ENCODE measurements at regions not wholly inside any gene's neighbourhood (a gene's known extent, or its start where the extent isn't known, plus 50 kb on each side); places are given as distances from the start of the nearest gene placed in this dataset.
"Not testable (repeated sequence)": the region's sequence is repeated elsewhere in the genome, so short reads cannot be mapped to it uniquely, and the experiment has no call there.

- Mint-ChIP-seq H3K27ac (no peak overlapping the region), H3K4me1 (peaks cover 30% of the 10 kb centered on the region), H3K27me3 (ENCODE audit: low read depth, poor library complexity) (peaks cover 14% of the 10 kb centered on the region), H3K9me3 (peaks cover 11% of the 10 kb centered on the region), H3K36me3 (ENCODE audit: low read depth) (peaks cover 5% of the 10 kb centered on the region), H3K4me3 (no peak overlapping the region)
- DNase-seq: no peak
- TF ChIP-seq, protein P1, sequence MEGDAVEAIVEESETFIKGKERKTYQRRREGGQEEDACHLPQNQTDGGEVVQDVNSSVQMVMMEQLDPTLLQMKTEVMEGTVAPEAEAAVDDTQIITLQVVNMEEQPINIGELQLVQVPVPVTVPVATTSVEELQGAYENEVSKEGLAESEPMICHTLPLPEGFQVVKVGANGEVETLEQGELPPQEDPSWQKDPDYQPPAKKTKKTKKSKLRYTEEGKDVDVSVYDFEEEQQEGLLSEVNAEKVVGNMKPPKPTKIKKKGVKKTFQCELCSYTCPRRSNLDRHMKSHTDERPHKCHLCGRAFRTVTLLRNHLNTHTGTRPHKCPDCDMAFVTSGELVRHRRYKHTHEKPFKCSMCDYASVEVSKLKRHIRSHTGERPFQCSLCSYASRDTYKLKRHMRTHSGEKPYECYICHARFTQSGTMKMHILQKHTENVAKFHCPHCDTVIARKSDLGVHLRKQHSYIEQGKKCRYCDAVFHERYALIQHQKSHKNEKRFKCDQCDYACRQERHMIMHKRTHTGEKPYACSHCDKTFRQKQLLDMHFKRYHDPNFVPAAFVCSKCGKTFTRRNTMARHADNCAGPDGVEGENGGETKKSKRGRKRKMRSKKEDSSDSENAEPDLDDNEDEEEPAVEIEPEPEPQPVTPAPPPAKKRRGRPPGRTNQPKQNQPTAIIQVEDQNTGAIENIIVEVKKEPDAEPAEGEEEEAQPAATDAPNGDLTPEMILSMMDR (IDR thresholded peaks at IDR 0.05): no peak
Observed at GRCh38 chr6:3529721-3530120, 72.9 kb upstream of the SLC22A23 start.

- peaks cover 11% of the 10 kb centered on the region for H3K9me3 Mint-ChIP-seq
- H3K27me3 Mint-ChIP-seq (ENCODE audit: low read depth, poor library complexity): peaks cover 18% of the 10 kb centered on the region
- H3K36me3 Mint-ChIP-seq (ENCODE audit: low read depth): peaks cover 5% of the 10 kb centered on the region
- no peak overlapping the region for H3K27ac Mint-ChIP-seq
- no peak overlapping the region for H3K4me3 Mint-ChIP-seq
- DNase-seq: no peak
- H3K4me1 Mint-ChIP-seq: peaks cover 32% of the 10 kb centered on the region
- TF ChIP-seq, protein P1 (IDR thresholded peaks at IDR 0.05): no peak
Observed at GRCh38 chr6:3529232-3529631, 72.4 kb upstream of the SLC22A23 start.

- not testable (repeated sequence) for H3K4me3 Mint-ChIP-seq; DNase-seq; H3K36me3 Mint-ChIP-seq (ENCODE audit: low read depth); H3K27ac Mint-ChIP-seq; H3K9me3 Mint-ChIP-seq
- H3K27me3 Mint-ChIP-seq (ENCODE audit: low read depth, poor library complexity): peaks cover 14% of the 10 kb centered on the region
- peaks cover 43% of the 10 kb centered on the region for H3K4me1 Mint-ChIP-seq
Observed at GRCh38 chr6:3528081-3528671, 71.3 kb upstream of the SLC22A23 start.

DNA sequence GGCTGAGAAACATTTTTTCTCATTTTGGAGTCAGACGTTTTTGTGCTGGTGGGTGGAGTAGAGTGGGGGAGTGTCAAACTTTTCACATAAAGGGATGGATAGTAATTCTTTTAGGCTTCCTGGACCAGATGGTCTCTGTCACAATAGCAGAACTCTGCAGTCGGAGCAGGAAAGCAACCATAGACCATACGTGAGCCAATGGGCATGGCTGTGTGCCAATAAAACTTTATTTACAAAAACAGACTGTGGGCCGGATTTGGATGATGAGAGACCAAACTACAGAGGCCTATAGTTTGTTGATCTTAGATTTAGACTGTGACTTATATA, 70.8 kb upstream of the SLC22A23 start:
- TF ChIP-seq, protein P1 (IDR thresholded peaks at IDR 0.05): no peak
- peaks cover 14% of the 10 kb centered on the region for H3K27me3 Mint-ChIP-seq (ENCODE audit: low read depth, poor library complexity)
- peaks cover 1% of the 10 kb centered on the region for H3K9me3 Mint-ChIP-seq
- peaks cover 45% of the 10 kb centered on the region for H3K4me1 Mint-ChIP-seq
- peak overlapping the region; percentile 26 for H3K27ac Mint-ChIP-seq
- H3K4me3 Mint-ChIP-seq: no peak overlapping the region
- DNase-seq: no peak
- peaks cover 1% of the 10 kb centered on the region for H3K36me3 Mint-ChIP-seq (ENCODE audit: low read depth)

DNA sequence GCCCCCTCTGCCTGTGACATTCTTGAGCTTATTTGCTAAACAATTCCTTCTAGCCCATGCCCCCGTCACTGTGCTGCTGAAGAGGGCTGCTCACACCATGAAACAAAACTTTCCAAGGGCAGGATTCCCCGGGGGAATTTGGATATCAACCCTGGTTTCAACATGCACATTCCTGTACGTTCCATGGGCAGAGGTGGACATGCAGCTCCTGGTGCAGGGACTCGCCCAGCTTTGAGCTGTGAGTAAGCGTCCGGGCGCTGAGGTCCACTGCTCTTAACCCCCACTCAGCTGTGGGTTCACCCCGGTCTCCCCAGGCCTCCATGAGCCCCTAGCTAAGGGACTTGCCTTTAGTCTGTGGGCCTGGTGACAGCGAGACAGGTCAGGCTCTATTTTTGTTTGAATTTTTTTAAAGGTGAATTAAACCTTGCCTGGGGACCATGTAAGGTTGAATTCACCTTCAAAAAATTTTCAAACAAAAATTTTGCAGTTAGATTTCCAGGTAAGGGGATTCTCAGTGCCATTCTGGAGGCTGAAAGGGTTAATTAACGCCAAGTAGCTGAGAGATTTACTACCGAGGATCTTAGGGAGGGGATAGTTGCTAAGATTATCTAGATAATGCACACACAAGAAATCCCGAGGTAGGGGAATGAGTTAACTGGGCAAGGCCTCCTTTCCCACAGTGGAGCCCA, 70.3 kb upstream of the SLC22A23 start:
- peaks cover 45% of the 10 kb centered on the region for H3K4me1 Mint-ChIP-seq
- H3K27me3 Mint-ChIP-seq (ENCODE audit: low read depth, poor library complexity): peaks cover 14% of the 10 kb centered on the region
- H3K4me3 Mint-ChIP-seq: no peak overlapping the region
- no peak for DNase-seq
- TF ChIP-seq, protein P1 (IDR thresholded peaks at IDR 0.05): no peak
- peak overlapping the region; percentile 26 for H3K27ac Mint-ChIP-seq
- H3K36me3 Mint-ChIP-seq (ENCODE audit: low read depth): no peaks in the 10 kb centered on the region
- no peaks in the 10 kb centered on the region for H3K9me3 Mint-ChIP-seq

GRCh38 chr6:3525915-3526314, 69.1 kb upstream of the SLC22A23 start:
- TF ChIP-seq, protein P1 (IDR thresholded peaks at IDR 0.05): no peak
- peaks cover 13% of the 10 kb centered on the region for H3K27me3 Mint-ChIP-seq (ENCODE audit: low read depth, poor library complexity)

More at GRCh38 chr6:3525915-3526314, 69.1 kb upstream of the SLC22A23 start:
- DNase-seq: no peak
- Mint-ChIP-seq H3K36me3 (ENCODE audit: low read depth) (no peaks in the 10 kb centered on the region), H3K4me3 (no peak overlapping the region), H3K4me1 (peaks cover 46% of the 10 kb centered on the region), H3K27ac (no peak overlapping the region), H3K9me3 (peaks cover 6% of the 10 kb centered on the region)

All from nephron progenitor cell (in vitro differentiated cells).